ENCODE measurements at regions not wholly inside any gene's neighbourhood (a gene's known extent, or its start where the extent isn't known, plus 50 kb on each side); places are given as distances from the start of the nearest gene placed in this dataset.

GRCh38 chr3:124084022-124084881, 92.3 kb upstream of the ROPN1 start:
- TF ChIP-seq CTCF (IDR thresholded peaks at IDR 0.05) (no peak), POLR2A (IDR thresholded peaks at IDR 0.05) (no peak)
- no peak for DNase-seq
- H3K27ac ChIP-seq = no peak overlapping the region
- H3K4me1 ChIP-seq = peaks cover 0 to 10% (median 0%) of the 10 kb centered on the region in 4 donors
- no peaks in the 10 kb centered on the region for H3K9me3 ChIP-seq
- H3K36me3 ChIP-seq = no peaks in the 10 kb centered on the region
- no peak overlapping the region for H3K4me3 ChIP-seq
- H3K27me3 ChIP-seq = no peaks in the 10 kb centered on the region

GRCh38 chr3:124088801-124089200, 96.9 kb upstream of the ROPN1 start:
- Histone ChIP-seq H3K27me3 (no peaks in the 10 kb centered on the region), H3K27ac (no peak overlapping the region)

GRCh38 chr3:124089214-124089613, 97.3 kb upstream of the ROPN1 start:
- Histone ChIP-seq H3K27ac (no peak overlapping the region), H3K4me1 (peaks cover 0 to 6% (median 0%) of the 10 kb centered on the region in 4 donors), H3K27me3 (no peaks in the 10 kb centered on the region), H3K9me3 (no peaks in the 10 kb centered on the region), H3K36me3 (no peaks in the 10 kb centered on the region), H3K4me3 (no peak overlapping the region)
- TF ChIP-seq POLR2A (IDR thresholded peaks at IDR 0.05) = no peak
- no peak for DNase-seq

More at GRCh38 chr3:124088801-124089200, 96.9 kb upstream of the ROPN1 start:
- no peaks in the 10 kb centered on the region for H3K36me3 ChIP-seq
- no peak for DNase-seq
- no peaks in the 10 kb centered on the region for H3K9me3 ChIP-seq
- no peak for TF ChIP-seq CTCF (IDR thresholded peaks at IDR 0.05)
- TF ChIP-seq POLR2A (IDR thresholded peaks at IDR 0.05) = no peak
- no peak overlapping the region for H3K4me3 ChIP-seq
- H3K4me1 ChIP-seq = peaks cover 0 to 10% (median 0%) of the 10 kb centered on the region in 4 donors

GRCh38 chr3:124091716-124092115, 99.8 kb upstream of the ROPN1 start:
- DNase-seq = no peak
- TF ChIP-seq POLR2A (IDR thresholded peaks at IDR 0.05) = no peak
- TF ChIP-seq CTCF (IDR thresholded peaks at IDR 0.05) = no peak
- H3K9me3 ChIP-seq = no peaks in the 10 kb centered on the region
- H3K4me3 ChIP-seq = no peak overlapping the region
- no peaks in the 10 kb centered on the region for H3K27me3 ChIP-seq
- no peaks in the 10 kb centered on the region for H3K4me1 ChIP-seq
- no peaks in the 10 kb centered on the region for H3K36me3 ChIP-seq
- no peak overlapping the region for H3K27ac ChIP-seq

- Histone ChIP-seq H3K27ac (no peak overlapping the region), H3K27me3 (no peaks in the 10 kb centered on the region), H3K9me3 (no peaks in the 10 kb centered on the region), H3K4me1 (no peaks in the 10 kb centered on the region), H3K4me3 (no peak overlapping the region), H3K36me3 (no peaks in the 10 kb centered on the region)
- no peak for DNase-seq
- TF ChIP-seq POLR2A (IDR thresholded peaks at IDR 0.05) = no peak
- TF ChIP-seq CTCF (IDR thresholded peaks at IDR 0.05) = no peak
Observed at GRCh38 chr3:124092811-124093210, 100.9 kb upstream of the ROPN1 start.

GRCh38 chr3:124094496-124094895, 102.6 kb upstream of the ROPN1 start:
- Histone ChIP-seq H3K4me3 (no peak overlapping the region), H3K9me3 (no peaks in the 10 kb centered on the region), H3K36me3 (no peaks in the 10 kb centered on the region), H3K27ac (no peak overlapping the region), H3K27me3 (no peaks in the 10 kb centered on the region), H3K4me1 (no peaks in the 10 kb centered on the region)
- no peak for TF ChIP-seq POLR2A (IDR thresholded peaks at IDR 0.05)
- no peak for TF ChIP-seq CTCF (IDR thresholded peaks at IDR 0.05)
- no peak for DNase-seq

Measured in Peyer's patch (tissue), 4 donors.